Heart right ventricle (tissue), 16 donors: ENCODE measurements at regions not wholly inside any gene's neighbourhood (a gene's known extent, or its start where the extent isn't known, plus 50 kb on each side); places are given as distances from the start of the nearest gene placed in this dataset.

Experiments
- ATAC-seq, 8 donors: fragments of 200-7000 bp; cut with Tn5 transposase; one replicate each; pipeline ENCODE4 v1.9.1; 2020; ENCODE audit warnings: mild to moderate bottlenecking in 8 of 8, moderate library complexity in 8 of 8, moderate number of reproducible peaks in 1 of 8
- DNase-seq, 2 donors: peaks; one replicate each; pipeline ENCODE4 v3.0.0-alpha.2; 2020
- H3K27ac ChIP-seq, 10 donors: fragments of 200-600 bp; sonication (generic) in 2 of 10; one replicate each; pipeline versions ENCODE4 v1.5.0 to v1.8.0; 2020 to 2022; ENCODE audit warnings: mild to moderate bottlenecking in 3 of 10
- H3K27me3 ChIP-seq, 7 donors: fragments of 200-600 bp; one replicate each; pipeline ENCODE4 v1.8.0; 2021 to 2022; ENCODE audit warnings: mild to moderate bottlenecking in 2 of 7
- H3K36me3 ChIP-seq, 9 donors: fragments of 200-600 bp; sonication (generic) in 1 of 9; one replicate each; pipeline versions ENCODE4 v1.5.0 to v1.8.0; 2020 to 2022; ENCODE audit warnings: mild to moderate bottlenecking in 2 of 9
- H3K4me1 ChIP-seq, 9 donors: fragments of 200-600 bp; sonication (generic) in 1 of 9; one replicate each; pipeline versions ENCODE4 v1.5.0 to v1.8.0; 2020 to 2022; ENCODE audit warnings: mild to moderate bottlenecking in 4 of 9
- H3K4me3 ChIP-seq, 10 donors: fragments of 200-600 bp; sonication (generic) in 2 of 10; one replicate each; pipeline versions ENCODE4 v1.5.0 to v1.8.0; 2020 to 2022; ENCODE audit warnings: mild to moderate bottlenecking in 7 of 10, moderate library complexity in 2 of 10
- H3K9me3 ChIP-seq, 11 donors: fragments of 200-600 bp in 10 of 11; sonication (generic) in 2 of 11; one replicate each; pipeline versions ENCODE4 v1.5.0 to v1.8.0; 2013 to 2022; ENCODE audit warnings: mild to moderate bottlenecking in 2 of 11, control low read depth in 1 of 11, moderate library complexity in 1 of 11
- WGBS, 2 donors: extraction: QIAGEN DNeasy Blood & Tissue Kit; methylation state at CpG; one replicate each; pipeline ENCODE4 v1.1.7; 2013; ENCODE audit warnings: inconsistent platforms in 1 of 2; 5-methylcytosine and 5-hydroxymethylcytosine counted together
- intact Hi-C, 10 donors: fragments of 100-400 bp; cut with DNase I; formaldehyde crosslinking; loops; one replicate each; pipeline versions ENCODE4 v1.11.1 to v1.14.2; 2022
- TF ChIP-seq, protein P1 (sequence below), 9 donors: fragments of 200-600 bp; sonication (generic) in 2 of 9; IDR thresholded peaks; one replicate each; pipeline versions ENCODE4 v1.5.0 to v1.8.0; 2021 to 2022; ENCODE audit warnings: antibody characterized with exemption in 9 of 9, mild to moderate bottlenecking in 5 of 9, moderate library complexity in 1 of 9
- donor health status: Arrhythmogenic right ventricular cardiomyopathy.
- donor health status: ischemic (EF 13 %, LVEDD 7.1; RV severe dilation, severe dysfunction).
- donor health status: healthy with polysubstance abuse.
- donor health status: DM: no; HTN: yes; CAD: no.
- donor health status: DM: no; HTN: no; CAD: no.
- donor health status: ischemic (EF 25% LVEDD 6.9; RV normal size, moderate dysfunction).
- donor health status: ischemic (EF 25% LVEDD 5.7; RV mildly dilated, moderate dysfunction).
- donor health status: healthy.
- donor health status: DM: yes; HTN: yes; CAD: no.
- donor health status: Ischemic cardiomyopathy.
- donor health status: ischemic (EF 35%, LVEDD 5.7; RV mildly dilated, moderate dysfunction).
- donor health status: nonischemic (EF 11% LVEDD 7.7; RV severe dilation, severe dysfunction).
- donor health status: DM: yes; HTN: yes; CAD: no.
- donor health status: PGD.
- donor health status: ischemic (EF 29% LVEDD 5.4; RV normal size, mild dysfunction).
- donor health status: nonischemic (EF 23%, LVEDD 6.1; RV moderate dilation, normal function).

DNA sequence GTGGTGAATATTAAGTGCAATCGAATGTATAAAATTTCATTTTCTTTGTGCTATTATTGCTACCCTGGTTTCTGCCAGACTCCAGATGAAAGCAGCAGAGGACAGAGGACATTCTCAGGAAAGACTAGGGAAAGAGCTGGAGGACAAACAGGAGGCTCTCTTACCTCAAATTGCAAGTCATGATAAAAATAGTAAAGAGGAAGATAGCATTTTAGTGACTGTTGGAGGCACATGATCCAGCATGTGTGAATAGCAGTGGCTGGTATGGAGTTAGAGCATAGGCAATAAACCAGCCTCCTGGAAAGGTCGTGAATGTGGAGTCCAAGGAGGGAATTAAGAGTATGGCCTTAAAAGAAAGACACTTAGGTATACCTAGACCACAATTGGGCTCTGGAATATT lies 1040.0 kb downstream of the STPG2 start:
- H3K4me3 ChIP-seq = no peak overlapping the region
- H3K9me3 ChIP-seq = no peaks in the 10 kb centered on the region
- TF ChIP-seq, protein P1, sequence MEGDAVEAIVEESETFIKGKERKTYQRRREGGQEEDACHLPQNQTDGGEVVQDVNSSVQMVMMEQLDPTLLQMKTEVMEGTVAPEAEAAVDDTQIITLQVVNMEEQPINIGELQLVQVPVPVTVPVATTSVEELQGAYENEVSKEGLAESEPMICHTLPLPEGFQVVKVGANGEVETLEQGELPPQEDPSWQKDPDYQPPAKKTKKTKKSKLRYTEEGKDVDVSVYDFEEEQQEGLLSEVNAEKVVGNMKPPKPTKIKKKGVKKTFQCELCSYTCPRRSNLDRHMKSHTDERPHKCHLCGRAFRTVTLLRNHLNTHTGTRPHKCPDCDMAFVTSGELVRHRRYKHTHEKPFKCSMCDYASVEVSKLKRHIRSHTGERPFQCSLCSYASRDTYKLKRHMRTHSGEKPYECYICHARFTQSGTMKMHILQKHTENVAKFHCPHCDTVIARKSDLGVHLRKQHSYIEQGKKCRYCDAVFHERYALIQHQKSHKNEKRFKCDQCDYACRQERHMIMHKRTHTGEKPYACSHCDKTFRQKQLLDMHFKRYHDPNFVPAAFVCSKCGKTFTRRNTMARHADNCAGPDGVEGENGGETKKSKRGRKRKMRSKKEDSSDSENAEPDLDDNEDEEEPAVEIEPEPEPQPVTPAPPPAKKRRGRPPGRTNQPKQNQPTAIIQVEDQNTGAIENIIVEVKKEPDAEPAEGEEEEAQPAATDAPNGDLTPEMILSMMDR (IDR thresholded peaks at IDR 0.05) = no peak
- intact Hi-C loops = no loop called here
- H3K27me3 ChIP-seq = no peaks in the 10 kb centered on the region
- H3K4me1 ChIP-seq = no peaks in the 10 kb centered on the region
- DNase-seq = no peak
- WGBS, 2 donors = 76 to 80% methylated on average over 2 of the region's 2 CpGs
- no peak overlapping the region for H3K27ac ChIP-seq
- no peak for ATAC-seq
- no peaks in the 10 kb centered on the region for H3K36me3 ChIP-seq

GRCh38 chr4:97104006-97104405 lies 1039.3 kb downstream of the STPG2 start:
- Histone ChIP-seq H3K36me3 (no peaks in the 10 kb centered on the region), H3K9me3 (no peaks in the 10 kb centered on the region), H3K27ac (no peak overlapping the region), H3K4me3 (no peak overlapping the region), H3K27me3 (no peaks in the 10 kb centered on the region), H3K4me1 (no peaks in the 10 kb centered on the region)
- ATAC-seq (no peak), DNase-seq (no peak)
- WGBS, 2 donors = 47 to 51% methylated on average over 2 of the region's 2 CpGs
- intact Hi-C loops = no loop called here
- TF ChIP-seq, protein P1 (IDR thresholded peaks at IDR 0.05) = no peak

- no peaks in the 10 kb centered on the region for H3K9me3 ChIP-seq
- ATAC-seq = no peak
- no peak overlapping the region for H3K27ac ChIP-seq
- no peaks in the 10 kb centered on the region for H3K36me3 ChIP-seq
- H3K4me3 ChIP-seq = no peak overlapping the region
- TF ChIP-seq, protein P1 (IDR thresholded peaks at IDR 0.05) = no peak
- intact Hi-C loops = no loop called here
- H3K4me1 ChIP-seq = no peaks in the 10 kb centered on the region
- 79 to 82% methylated on average over 3 of the region's 3 CpGs for WGBS, 2 donors
- H3K27me3 ChIP-seq = no peaks in the 10 kb centered on the region
- no peak for DNase-seq
Observed at GRCh38 chr4:97104666-97105065, 1038.6 kb downstream of the STPG2 start.

- no peaks in the 10 kb centered on the region for H3K9me3 ChIP-seq
- DNase-seq (no peak), ATAC-seq (no peak)
- no peaks in the 10 kb centered on the region for H3K4me1 ChIP-seq
- H3K4me3 ChIP-seq = no peak overlapping the region
- H3K27me3 ChIP-seq = no peaks in the 10 kb centered on the region
- no peaks in the 10 kb centered on the region for H3K36me3 ChIP-seq
- intact Hi-C loops = no loop called here
- WGBS, 2 donors = 75% methylated on average over 3 of the region's 3 CpGs
- H3K27ac ChIP-seq = no peak overlapping the region
- TF ChIP-seq, protein P1 (IDR thresholded peaks at IDR 0.05) = no peak
Observed at GRCh38 chr4:97105347-97106099, 1037.8 kb downstream of the STPG2 start.
